Mesendoderm (in vitro differentiated cells): ENCODE measurements at regions not wholly inside any gene's neighbourhood (a gene's known extent, or its start where the extent isn't known, plus 50 kb on each side); places are given as distances from the start of the nearest gene placed in this dataset.

ENCODE experiments used
- DNase-seq: peaks from one replicate; pipeline ENCODE4 v3.0.0; 2013
- H2AK5ac ChIP-seq: 2 replicates; pipeline ENCODE4 v1.6.1; 2013; ENCODE audit warnings: low read length, inconsistent platforms
- H2BK120ac ChIP-seq: 2 replicates; pipeline ENCODE4 v1.6.1; 2013; ENCODE audit warnings: low read depth, mild to moderate bottlenecking, low read length, moderate library complexity, mixed read lengths
- H2BK15ac ChIP-seq: replicated peaks from 2 replicates; pipeline ENCODE4 v1.6.1; 2013; ENCODE audit warnings: low read depth, mild to moderate bottlenecking, moderate library complexity
- H2BK5ac ChIP-seq: 2 replicates; pipeline ENCODE4 v1.6.1; 2013; ENCODE audit warnings: low read length, inconsistent platforms
- H3K18ac ChIP-seq: 2 replicates; pipeline ENCODE4 v1.6.1; 2013; ENCODE audit warnings: mild to moderate bottlenecking, low read length, mixed read lengths
- H3K23ac ChIP-seq: one replicate; pipeline ENCODE4 v1.6.1; 2013; ENCODE audit warnings: low read length
- H3K27ac ChIP-seq: 2 replicates; pipeline ENCODE4 v1.5.1; 2013; ENCODE audit warnings: low read depth, mild to moderate bottlenecking, inconsistent platforms, low read length, moderate library complexity
- H3K27me3 ChIP-seq: 2 replicates; pipeline ENCODE4 v1.6.1; 2013; ENCODE audit warnings: low read length, control low read depth, mild to moderate bottlenecking, inconsistent platforms; ENCODE audit not compliant: insufficient read depth, poor library complexity
- H3K36me3 ChIP-seq: 2 replicates; pipeline ENCODE4 v1.6.1; 2013; ENCODE audit warnings: low read length, inconsistent platforms; ENCODE audit not compliant: control insufficient read depth, insufficient read depth
- H3K4ac ChIP-seq: one replicate; pipeline ENCODE4 v1.6.1; 2013; ENCODE audit warnings: low read depth, mild to moderate bottlenecking, low read length, moderate library complexity
- H3K4me1 ChIP-seq: 2 replicates; pipeline ENCODE4 v1.6.1; 2013; ENCODE audit warnings: low read depth, low read length, inconsistent platforms; ENCODE audit not compliant: control insufficient read depth
- H3K4me2 ChIP-seq: 2 replicates; pipeline ENCODE4 v1.6.1; 2013; ENCODE audit warnings: low read length
- H3K4me3 ChIP-seq: 2 replicates; pipeline ENCODE4 v1.5.1; 2013; ENCODE audit warnings: mild to moderate bottlenecking, low read length
- H3K56ac ChIP-seq: one replicate; pipeline ENCODE4 v1.6.1; 2013; ENCODE audit warnings: low read length
- H3K79me1 ChIP-seq: 2 replicates; pipeline ENCODE4 v1.6.1; 2013; ENCODE audit warnings: low read length, inconsistent platforms
- H3K79me2 ChIP-seq: 2 replicates; pipeline ENCODE4 v1.6.1; 2013; ENCODE audit warnings: mild to moderate bottlenecking, low read length; ENCODE audit not compliant: control insufficient read depth, insufficient read depth
- H3K9ac ChIP-seq: 2 replicates; pipeline ENCODE4 v1.6.1; 2013; ENCODE audit warnings: low read length, inconsistent platforms
- H4K5ac ChIP-seq: one replicate; pipeline ENCODE4 v1.6.1; 2013; ENCODE audit warnings: low read length
- H4K8ac ChIP-seq: one replicate; pipeline ENCODE4 v1.6.1; 2013; ENCODE audit warnings: low read depth, mild to moderate bottlenecking, control low read depth, low read length, moderate library complexity
- WGBS: extraction: QIAGEN DNeasy Blood & Tissue Kit; methylation state at CpG from one replicate; pipeline ENCODE4 v1.1.7; 2013; ENCODE audit warnings: low lambda C conversion rate, missing lambda C conversion rate; ENCODE audit not compliant: insufficient coverage; ENCODE audit errors: extremely low coverage; 5-methylcytosine and 5-hydroxymethylcytosine counted together

GRCh38 chr1:30637183-30637980 is 86.0 kb downstream of the MATN1 start:
- DNase-seq: no peak
- H4K5ac ChIP-seq: no peak overlapping the region

GRCh38 chr1:30636621-30637020 is 86.8 kb downstream of the MATN1 start:
- H3K23ac ChIP-seq: no peak overlapping the region
- no peaks in the 10 kb centered on the region for H3K79me2 ChIP-seq
- no peak overlapping the region for H4K5ac ChIP-seq
- no peak overlapping the region for H3K4me2 ChIP-seq
- no peak for DNase-seq
- H2BK5ac ChIP-seq: no peak overlapping the region
- no peak overlapping the region for H3K56ac ChIP-seq
- H4K8ac ChIP-seq: no peak overlapping the region
- no CpG with 5 or more reads among the region's 5 CpGs for WGBS
- no peaks in the 10 kb centered on the region for H3K36me3 ChIP-seq
- H2AK5ac ChIP-seq: no peak overlapping the region
- H3K27me3 ChIP-seq: no peaks in the 10 kb centered on the region
- no peak overlapping the region for H3K4ac ChIP-seq
- peaks cover 3% of the 10 kb centered on the region for H3K4me1 ChIP-seq
- no peak overlapping the region for H3K9ac ChIP-seq
- no peak overlapping the region for H2BK15ac ChIP-seq
- no peak overlapping the region for H3K4me3 ChIP-seq
- H3K79me1 ChIP-seq: no peaks in the 10 kb centered on the region
- no peak overlapping the region for H3K27ac ChIP-seq
- no peak overlapping the region for H3K18ac ChIP-seq
- no peak overlapping the region for H2BK120ac ChIP-seq

More at GRCh38 chr1:30637183-30637980, 86.0 kb downstream of the MATN1 start:
- no peak overlapping the region for H3K56ac ChIP-seq
- no peak overlapping the region for H3K23ac ChIP-seq
- H3K36me3 ChIP-seq: no peaks in the 10 kb centered on the region
- peaks cover 3% of the 10 kb centered on the region for H3K4me1 ChIP-seq
- no peaks in the 10 kb centered on the region for H3K79me1 ChIP-seq
- no CpG with 5 or more reads among the region's 12 CpGs for WGBS
- H3K4me3 ChIP-seq: no peak overlapping the region
- H2BK15ac ChIP-seq: no peak overlapping the region
- no peak overlapping the region for H3K9ac ChIP-seq
- H4K8ac ChIP-seq: no peak overlapping the region
- no peak overlapping the region for H2BK120ac ChIP-seq
- no peak overlapping the region for H3K4ac ChIP-seq
- no peak overlapping the region for H2AK5ac ChIP-seq
- no peak overlapping the region for H3K4me2 ChIP-seq
- no peaks in the 10 kb centered on the region for H3K27me3 ChIP-seq
- no peak overlapping the region for H3K27ac ChIP-seq
- no peak overlapping the region for H2BK5ac ChIP-seq
- no peaks in the 10 kb centered on the region for H3K79me2 ChIP-seq
- no peak overlapping the region for H3K18ac ChIP-seq

- Histone ChIP-seq H3K23ac (no peak overlapping the region), H4K8ac (no peak overlapping the region), H3K79me1 (no peaks in the 10 kb centered on the region), H2BK5ac (no peak overlapping the region), H3K4me2 (no peak overlapping the region), H3K4me3 (no peak overlapping the region), H2AK5ac (no peak overlapping the region), H3K4ac (no peak overlapping the region), H3K27me3 (no peaks in the 10 kb centered on the region), H3K79me2 (no peaks in the 10 kb centered on the region), H2BK120ac (no peak overlapping the region), H3K27ac (no peak overlapping the region), H3K9ac (no peak overlapping the region), H2BK15ac (no peak overlapping the region), H3K4me1 (peaks cover 3% of the 10 kb centered on the region), H3K18ac (no peak overlapping the region), H3K36me3 (no peaks in the 10 kb centered on the region), H3K56ac (no peak overlapping the region), H4K5ac (no peak overlapping the region)
- no peak for DNase-seq
- no CpG with 5 or more reads among the region's 8 CpGs for WGBS
These were observed 87.9 kb downstream of the MATN1 start for GRCh38 chr1:30635391-30635975.

GRCh38 chr1:30634507-30634906 is 88.9 kb downstream of the MATN1 start:
- no CpG with 5 or more reads among the region's 5 CpGs for WGBS

GRCh38 chr1:30633294-30633693 is 90.1 kb downstream of the MATN1 start:
- H4K5ac ChIP-seq: no peak overlapping the region
- no CpG with 5 or more reads among the region's 4 CpGs for WGBS

More at GRCh38 chr1:30634507-30634906, 88.9 kb downstream of the MATN1 start:
- Histone ChIP-seq H2BK5ac (no peak overlapping the region), H3K27ac (no peak overlapping the region), H3K9ac (no peak overlapping the region), H3K4ac (no peak overlapping the region), H2AK5ac (no peak overlapping the region), H3K79me2 (no peaks in the 10 kb centered on the region), H2BK15ac (no peak overlapping the region), H4K8ac (no peak overlapping the region), H3K4me1 (peaks cover 3% of the 10 kb centered on the region), H3K4me3 (no peak overlapping the region), H3K18ac (no peak overlapping the region), H3K79me1 (no peaks in the 10 kb centered on the region), H2BK120ac (no peak overlapping the region), H4K5ac (no peak overlapping the region), H3K27me3 (no peaks in the 10 kb centered on the region), H3K36me3 (no peaks in the 10 kb centered on the region), H3K23ac (no peak overlapping the region), H3K4me2 (no peak overlapping the region), H3K56ac (no peak overlapping the region)
- no peak for DNase-seq

More at GRCh38 chr1:30633294-30633693, 90.1 kb downstream of the MATN1 start:
- no peak overlapping the region for H2BK15ac ChIP-seq
- H4K8ac ChIP-seq: no peak overlapping the region
- no peak overlapping the region for H3K23ac ChIP-seq
- H2BK120ac ChIP-seq: no peak overlapping the region
- no peak overlapping the region for H3K4ac ChIP-seq
- H3K4me2 ChIP-seq: no peak overlapping the region
- no peaks in the 10 kb centered on the region for H3K4me1 ChIP-seq
- H3K36me3 ChIP-seq: no peaks in the 10 kb centered on the region
- no peak for DNase-seq
- H3K18ac ChIP-seq: no peak overlapping the region
- no peak overlapping the region for H2BK5ac ChIP-seq
- H3K79me1 ChIP-seq: no peaks in the 10 kb centered on the region
- no peaks in the 10 kb centered on the region for H3K79me2 ChIP-seq
- no peaks in the 10 kb centered on the region for H3K27me3 ChIP-seq
- H3K9ac ChIP-seq: no peak overlapping the region
- H3K56ac ChIP-seq: no peak overlapping the region
- H3K4me3 ChIP-seq: no peak overlapping the region
- no peak overlapping the region for H2AK5ac ChIP-seq
- no peak overlapping the region for H3K27ac ChIP-seq
